NCI-H146 treated with DMSO at 0.1 percent for 48 hours (cell line): ENCODE measurements at regions not wholly inside any gene's neighbourhood (a gene's known extent, or its start where the extent isn't known, plus 50 kb on each side); places are given as distances from the start of the nearest gene placed in this dataset.
"Not testable (repeated sequence)": the region's sequence is repeated elsewhere in the genome, so short reads cannot be mapped to it uniquely, and the experiment has no call there.

ENCODE experiments used
- DNase-seq: peaks from one replicate; lab custom pipeline; 2025; ENCODE audit not compliant: unreplicated experiment; lab: John Stamatoyannopoulos, UW

DNA sequence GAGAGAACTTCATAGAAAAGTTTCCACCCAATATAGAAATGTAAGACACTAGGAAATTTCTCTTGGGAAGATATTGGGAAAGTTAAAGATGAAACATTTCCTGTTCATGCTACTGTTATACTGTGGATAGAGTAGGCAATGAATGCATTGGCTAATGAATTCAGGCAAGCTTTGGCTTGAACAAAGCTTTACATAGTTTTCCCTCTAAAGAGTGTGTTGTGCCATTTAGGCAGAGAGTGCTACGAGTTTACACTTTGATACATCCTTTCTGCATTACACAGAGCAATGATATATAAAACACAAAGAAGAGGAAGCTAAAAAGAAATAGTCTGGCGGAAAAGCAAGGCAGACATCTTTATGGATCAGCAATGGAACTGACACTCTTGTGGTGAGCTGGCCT lies 125.9 kb upstream of the SHH start:
- no peak for DNase-seq

DNA sequence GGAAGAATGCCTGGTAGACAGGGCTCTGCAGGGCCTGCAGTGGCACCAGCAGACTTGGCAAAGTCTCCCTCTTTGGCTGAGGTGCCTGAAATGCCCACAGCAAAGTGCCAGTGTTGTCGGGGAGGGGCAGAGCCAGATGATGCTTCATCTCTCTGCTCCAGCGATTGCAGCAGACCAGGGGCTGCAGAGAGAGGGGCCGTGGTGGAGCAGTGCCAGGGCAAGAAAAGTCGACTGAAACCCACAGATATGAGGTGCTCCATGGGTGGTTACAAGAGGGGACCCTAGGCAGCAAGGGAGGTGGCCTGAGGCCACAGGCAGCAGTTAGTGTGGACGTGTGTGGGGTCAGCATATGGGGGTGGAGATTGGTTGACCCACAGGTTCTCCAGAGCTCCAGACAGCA lies 123.5 kb upstream of the SHH start:
- DNase-seq: no peak

DNA sequence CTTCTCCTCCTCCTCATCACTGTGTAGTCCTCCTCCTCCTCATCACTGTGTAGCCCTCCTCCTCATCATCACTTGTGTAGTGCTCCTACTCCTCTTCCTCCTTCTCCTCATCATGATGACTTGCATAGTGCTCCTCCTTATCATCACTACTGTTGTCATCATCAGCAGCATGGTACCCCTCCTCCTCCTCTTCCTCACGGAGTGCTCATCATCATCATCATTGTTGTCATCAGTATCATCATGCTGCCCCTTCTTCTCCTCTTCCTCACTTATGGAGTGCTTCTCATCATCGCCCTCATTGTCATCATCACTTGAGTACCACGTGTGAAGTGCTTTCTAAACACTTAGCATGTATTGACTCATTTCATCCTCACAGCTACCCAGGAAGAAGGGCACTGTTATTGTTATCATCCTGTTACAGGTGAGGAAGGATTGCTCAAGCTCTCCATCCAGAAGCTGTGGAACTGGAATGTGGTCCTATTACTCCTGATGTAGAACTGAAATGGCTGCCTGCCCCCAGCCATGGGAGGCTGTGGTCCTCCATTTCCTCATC lies 122.8 kb upstream of the SHH start:
- DNase-seq: no peak

DNA sequence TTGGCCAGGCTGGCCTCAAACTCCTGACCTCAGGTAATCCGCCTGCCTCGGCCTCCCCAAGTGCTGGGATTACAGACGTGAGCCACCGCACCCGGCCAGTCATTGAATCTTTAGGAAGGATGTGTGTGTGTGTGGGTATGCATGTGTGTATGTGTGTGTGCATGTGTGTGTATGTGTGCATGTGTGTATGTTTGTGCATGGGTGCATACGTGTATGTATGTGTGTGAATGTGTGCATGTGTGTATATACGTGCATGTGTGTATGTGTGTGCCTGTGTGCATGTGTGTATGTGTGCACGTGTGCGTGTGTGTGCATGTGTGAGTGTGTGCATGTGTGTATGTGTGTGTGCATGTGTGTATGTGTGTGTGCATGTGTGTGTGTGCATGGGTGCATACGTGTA lies 120.1 kb upstream of the SHH start:
- DNase-seq: not testable (repeated sequence)

- no peak for DNase-seq
Observed at GRCh38 chr7:155931396-155932085, 119.3 kb upstream of the SHH start.

DNA sequence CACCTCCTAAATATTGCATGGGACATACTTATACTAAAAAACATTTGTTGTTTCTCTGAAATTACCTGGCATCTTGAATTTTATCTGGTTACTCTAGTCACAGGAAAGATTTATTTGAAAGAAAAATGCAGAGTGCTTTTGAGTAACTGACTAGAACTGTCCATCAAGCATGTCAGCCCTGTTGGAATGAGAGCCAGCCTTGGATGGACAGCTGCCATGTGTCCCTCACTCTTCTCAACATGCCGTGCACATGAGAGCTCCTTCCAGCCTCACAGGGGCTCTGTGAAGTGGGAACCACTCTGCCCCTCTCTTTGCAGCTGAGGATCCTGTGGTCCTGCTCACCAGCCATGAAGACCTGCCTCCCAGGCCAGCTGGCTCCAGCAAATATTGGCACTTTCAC lies 118.3 kb upstream of the SHH start:
- DNase-seq: no peak

- DNase-seq: no peak
Observed at GRCh38 chr7:155930061-155930460, 117.8 kb upstream of the SHH start.

DNA sequence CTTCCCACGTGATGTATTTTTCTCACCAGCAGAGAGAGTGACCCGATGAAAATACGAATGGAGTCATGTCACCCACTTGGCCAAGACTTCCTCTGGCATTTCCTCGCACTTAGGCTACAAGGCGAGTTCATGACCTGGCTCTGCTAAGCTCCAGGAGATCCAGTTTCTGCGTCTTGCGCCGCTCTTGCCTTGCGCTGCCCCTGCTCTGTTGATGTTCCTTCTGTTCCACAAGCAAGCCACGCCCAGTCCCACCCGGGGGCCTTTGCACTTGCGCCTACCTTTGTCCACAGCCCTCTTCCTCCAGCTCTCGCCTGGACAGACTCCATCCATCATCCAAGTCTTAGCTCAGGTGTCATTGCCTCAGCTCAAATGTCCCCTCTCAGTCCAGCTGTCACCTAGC lies 116.3 kb upstream of the SHH start:
- no peak for DNase-seq

DNA sequence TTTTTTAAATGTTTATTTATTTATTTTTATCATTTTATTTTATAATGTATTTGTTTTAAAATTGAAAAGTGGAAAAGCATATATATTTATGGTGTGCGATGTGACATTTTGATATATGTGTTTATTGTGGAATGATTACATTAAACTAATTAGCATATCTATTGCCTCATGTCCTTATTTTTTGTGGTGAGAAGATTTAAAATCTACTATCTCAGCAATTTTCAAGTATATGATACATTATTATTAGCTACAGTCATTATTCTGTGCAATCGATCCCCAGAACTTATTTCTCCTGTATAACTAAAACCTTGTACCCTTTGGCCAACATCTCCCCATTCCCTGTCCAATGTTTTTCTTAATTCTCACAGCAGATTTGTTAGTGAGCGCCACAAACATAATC lies 115.6 kb upstream of the SHH start:
- DNase-seq: no peak

DNA sequence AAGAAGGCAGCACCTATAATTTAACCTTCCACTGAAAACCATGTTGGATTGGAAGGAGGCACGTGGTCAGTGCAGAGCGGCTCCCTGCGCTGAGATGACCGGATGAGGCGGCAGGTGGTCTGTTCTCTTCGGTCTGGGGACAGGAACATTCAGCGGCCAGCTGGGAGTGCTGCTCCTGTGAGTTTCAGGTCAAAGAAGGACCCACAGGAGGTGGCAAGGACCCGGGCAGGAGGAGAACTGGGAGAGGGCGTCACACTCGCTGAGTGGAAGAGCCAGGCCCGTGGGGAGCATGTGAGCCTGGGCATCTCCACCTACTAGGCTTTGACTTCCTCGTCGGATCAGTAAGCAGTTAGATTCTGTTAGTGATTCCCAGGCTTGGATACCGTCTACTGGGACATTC lies 113.4 kb upstream of the SHH start:
- no peak for DNase-seq

GRCh38 chr7:155922067-155922816 lies 110.0 kb upstream of the SHH start:
- no peak for DNase-seq

- DNase-seq: no peak
Observed at GRCh38 chr7:155921804-155922066, 109.5 kb upstream of the SHH start.

DNA sequence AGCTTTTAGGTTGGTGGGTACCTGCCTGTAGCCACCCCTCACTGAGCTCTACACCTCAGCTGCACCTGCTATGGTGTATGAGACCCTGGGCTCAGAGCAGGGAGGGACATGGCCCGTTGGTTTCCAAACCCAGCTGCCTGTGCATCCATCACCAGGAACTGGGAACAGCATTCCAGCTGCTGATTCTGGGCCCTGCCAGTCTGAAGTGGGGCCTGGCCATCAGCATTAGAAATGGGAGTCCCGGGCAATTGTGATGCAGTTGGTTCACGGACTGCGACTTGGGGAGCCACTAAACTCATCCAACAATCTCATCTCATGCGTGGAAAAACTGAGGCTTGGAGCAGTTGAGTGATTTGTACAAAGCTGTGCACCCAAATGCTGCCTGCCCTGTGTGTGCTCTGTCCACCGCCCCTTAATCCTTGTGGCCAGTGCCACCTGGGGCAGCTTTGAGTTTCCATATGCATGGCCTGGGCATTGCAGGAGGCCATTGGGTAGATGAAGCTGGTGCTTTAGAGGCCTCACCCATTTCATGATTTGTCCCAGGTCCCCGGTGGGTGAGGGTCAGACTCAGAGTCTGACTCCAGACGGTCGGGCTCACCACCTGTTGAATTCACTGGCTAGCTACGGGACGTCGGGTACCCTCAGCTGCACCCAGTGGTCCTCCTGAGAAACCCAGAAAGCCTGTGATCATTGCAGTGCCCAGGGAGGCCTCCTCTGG lies 109.0 kb upstream of the SHH start:
- no peak for DNase-seq

DNA sequence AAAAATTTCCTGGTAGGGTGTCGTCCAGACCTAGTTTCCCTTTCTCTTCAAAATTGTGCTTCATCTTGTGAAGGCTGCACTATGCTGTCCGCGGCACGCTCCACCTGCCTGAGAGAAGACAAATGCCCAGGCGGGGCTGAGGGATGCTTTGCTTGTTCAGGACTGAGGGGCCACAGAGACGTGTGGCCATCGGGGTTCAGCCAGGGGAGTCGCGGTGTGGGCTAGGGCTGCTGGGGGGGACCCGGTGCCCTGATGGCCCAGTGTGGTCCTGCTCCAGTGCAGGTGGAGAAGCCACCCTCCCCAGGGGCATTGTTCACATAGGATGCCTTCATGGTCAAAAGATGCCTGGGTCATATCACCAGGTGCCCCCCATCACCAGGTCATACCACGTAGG lies 107.8 kb upstream of the SHH start:
- no peak for DNase-seq

DNA sequence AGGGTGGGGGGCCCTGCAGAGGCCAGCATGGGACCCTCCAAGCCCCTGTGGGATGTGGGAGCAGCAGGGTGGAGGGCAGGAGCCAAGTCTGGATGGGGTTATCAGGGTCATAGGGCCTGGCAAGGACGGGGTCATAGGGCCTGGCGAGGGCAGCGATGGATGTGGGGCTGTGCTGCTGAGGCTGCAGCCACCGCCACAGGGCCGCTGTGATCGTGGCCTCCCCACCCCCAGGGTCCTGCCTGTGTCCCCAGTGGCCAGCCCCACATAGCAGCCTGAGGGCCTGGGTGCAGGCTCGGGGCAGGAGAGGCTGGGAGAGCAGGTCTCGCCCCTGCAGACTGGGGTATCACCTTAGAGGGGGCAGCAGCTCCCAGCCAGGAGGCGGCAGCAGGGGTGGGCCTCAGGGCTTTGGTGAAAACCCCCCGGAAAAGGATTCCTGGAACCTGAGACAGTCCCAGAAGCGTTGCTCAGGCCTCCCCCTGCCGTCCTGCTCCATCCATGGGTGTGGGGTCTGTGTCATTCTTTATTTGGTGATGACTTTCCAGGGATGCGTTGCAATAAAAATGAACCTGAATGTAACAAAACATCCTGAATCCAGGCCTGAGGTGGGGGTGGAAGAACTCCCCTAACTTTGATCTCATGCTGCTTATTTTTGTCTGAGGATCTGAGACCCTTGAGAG lies 107.3 kb upstream of the SHH start:
- DNase-seq: no peak

DNA sequence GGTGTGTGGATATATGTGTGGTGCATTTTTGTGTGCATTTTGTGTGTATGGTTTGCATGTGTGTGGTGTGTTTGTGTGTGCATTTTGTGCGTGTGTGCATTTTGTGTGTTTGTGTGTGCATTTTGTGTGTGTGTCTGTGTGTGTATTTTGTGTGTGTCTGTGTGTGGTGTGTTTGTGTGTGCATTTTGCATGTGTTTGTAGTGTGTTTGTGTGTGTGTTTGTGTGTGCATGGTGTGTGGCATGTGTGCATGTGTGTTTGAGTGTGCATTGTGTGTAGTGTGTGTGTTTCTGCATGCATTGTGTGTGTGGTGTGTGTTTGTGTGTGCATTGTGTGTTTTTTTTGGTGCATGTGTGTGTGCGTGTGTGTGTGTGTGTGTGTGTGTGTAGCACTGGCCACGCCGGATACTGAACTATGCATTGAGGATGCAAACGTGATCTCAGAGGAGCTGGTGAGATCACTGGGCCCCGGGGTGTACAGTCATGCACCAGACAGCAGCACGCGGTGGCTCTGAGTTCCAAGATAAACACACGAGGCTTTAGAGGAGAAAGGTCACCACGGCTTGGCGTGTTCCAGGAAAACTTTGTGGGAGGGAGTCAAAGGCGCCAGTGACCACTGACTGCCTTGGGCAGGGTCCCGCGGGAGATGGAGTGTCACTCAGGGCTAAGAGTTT lies 106.6 kb upstream of the SHH start:
- no peak for DNase-seq

DNA sequence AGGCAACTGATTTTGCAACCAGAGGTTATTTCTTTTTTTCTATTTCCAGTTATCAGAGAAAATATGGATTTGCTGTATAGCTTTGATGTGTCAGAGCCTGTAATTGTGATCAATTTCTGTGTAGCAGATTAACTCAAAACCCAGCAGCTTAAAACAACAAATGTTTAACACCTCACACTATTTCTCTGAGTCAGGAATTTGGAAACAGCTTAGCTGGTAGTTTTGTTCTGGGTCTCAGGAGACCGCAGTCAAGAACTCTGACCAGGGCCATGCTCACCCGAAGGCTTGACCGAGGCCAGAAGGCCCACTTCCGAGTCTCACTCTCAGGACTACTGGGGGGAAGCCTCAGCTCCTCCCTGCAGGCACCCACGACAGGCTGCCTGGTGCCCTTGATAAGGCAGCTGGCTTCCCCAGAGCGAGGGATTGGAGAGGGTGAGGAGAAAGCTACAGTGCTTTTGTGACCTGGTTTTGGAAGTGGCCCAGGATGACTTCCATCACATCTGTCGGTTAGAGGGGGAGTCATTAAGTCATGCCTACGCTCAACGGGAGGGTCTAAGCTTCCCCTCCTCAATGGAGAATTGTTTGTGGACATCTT lies 105.7 kb upstream of the SHH start:
- DNase-seq: no peak

DNA sequence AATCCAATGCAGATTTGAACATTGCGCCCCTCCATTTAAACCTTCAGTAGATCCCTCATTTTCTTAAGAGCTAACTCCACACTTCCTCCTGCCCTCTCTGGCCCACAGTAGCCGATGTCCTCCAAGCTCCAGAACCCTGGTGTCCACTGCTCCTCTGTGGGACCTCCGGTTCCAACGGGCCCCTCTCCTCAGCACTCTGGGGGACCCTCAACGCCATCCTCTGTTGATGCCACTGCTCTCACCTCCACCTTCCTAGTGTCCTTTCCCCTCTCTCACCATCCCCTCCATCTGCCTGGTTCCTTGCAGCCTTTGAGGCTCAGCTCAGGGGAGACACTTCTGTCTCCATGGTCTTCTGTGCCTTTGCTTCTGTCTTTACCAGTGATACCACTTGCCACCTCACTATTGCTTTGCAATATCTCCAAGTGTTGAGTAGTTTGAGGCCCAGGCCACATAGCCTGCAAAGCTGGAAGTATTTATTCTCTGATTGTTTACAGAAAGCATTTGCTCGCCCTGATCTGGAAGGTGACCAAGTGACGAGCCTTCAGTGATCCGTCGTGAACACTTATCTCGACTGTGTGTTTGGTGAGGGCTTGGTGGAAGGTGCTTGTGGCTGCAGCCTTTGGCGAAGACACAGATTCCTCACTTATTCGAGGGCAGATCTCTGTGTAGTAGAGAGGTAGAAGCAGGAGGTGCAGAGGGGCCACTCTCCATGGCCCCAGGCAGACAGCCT lies 104.8 kb upstream of the SHH start:
- DNase-seq: no peak

GRCh38 chr7:155914341-155914740 lies 102.1 kb upstream of the SHH start:
- DNase-seq: no peak

GRCh38 chr7:155913719-155914118 lies 101.5 kb upstream of the SHH start:
- no peak for DNase-seq
